NCI-H69 (cell line): ENCODE measurements at regions not wholly inside any gene's neighbourhood (a gene's known extent, or its start where the extent isn't known, plus 50 kb on each side); places are given as distances from the start of the nearest gene placed in this dataset.

Experiments used
- DNase-seq: peaks from one replicate; lab custom pipeline; 2025; lab: John Stamatoyannopoulos, UW

- no peak for DNase-seq
Observed at GRCh38 chr5:68748101-68748500, 345.7 kb upstream of the SLC30A5 start.

- DNase-seq: no peak
Observed at GRCh38 chr5:68749077-68749476, 344.7 kb upstream of the SLC30A5 start.

DNA sequence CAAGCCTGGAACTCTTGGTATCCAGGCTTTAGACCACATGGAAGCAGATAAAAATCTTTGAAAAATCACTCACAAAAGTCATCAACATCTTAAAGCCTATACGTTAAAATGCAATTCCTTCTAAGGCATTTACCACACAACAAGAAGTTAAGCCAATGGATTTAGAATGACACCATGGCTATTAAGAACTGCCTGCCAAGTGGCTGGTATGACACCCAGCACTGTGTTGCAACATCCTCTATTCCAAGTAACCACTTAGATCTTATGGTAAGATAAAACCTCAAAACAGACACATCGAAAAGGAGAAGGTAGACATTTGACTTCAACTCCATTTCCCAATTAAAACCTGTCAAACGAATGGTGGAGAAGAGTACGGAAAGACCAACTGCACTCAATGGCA, 344.2 kb upstream of the SLC30A5 start:
- DNase-seq: no peak

GRCh38 chr5:68751661-68752060, 342.2 kb upstream of the SLC30A5 start:
- no peak for DNase-seq

DNA sequence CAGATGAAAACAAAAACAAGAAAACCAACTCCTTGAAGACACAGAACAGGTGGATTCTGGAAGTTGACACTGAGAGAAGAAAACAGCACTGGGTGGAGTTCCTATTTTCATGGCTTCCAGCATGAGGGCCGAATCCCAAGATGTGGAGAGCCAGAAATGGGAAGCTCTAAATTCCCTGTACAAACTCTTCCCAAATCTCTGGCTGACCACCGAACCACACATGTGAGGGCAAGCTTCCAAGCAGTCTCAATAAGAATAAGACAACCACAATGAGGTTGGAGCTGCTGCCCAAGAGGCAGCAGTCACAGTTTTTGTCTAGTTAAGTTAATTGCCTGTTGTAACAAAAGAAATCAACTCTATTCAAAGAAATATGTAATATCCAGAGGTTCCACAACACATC, 339.3 kb upstream of the SLC30A5 start:
- no peak for DNase-seq

DNA sequence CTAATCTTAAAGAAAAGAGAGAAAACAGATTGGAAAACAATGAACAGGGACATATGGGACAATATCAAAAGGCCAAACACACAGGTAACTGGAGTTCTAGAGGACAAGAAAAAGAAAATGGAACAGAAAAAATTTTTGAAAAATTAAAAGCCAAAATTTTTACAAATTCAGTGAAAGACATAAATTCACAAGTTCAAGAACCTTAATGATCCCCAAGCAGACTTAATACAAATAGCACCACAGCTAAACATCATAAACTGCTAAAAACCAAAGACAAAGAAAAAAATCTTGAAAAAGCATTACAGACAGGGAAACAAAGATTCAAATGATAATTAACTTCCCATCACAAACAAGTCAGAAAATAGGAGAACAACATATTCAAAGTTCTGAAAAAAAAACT, 338.5 kb upstream of the SLC30A5 start:
- no peak for DNase-seq

GRCh38 chr5:68757006-68757405, 336.8 kb upstream of the SLC30A5 start:
- no peak for DNase-seq

DNA sequence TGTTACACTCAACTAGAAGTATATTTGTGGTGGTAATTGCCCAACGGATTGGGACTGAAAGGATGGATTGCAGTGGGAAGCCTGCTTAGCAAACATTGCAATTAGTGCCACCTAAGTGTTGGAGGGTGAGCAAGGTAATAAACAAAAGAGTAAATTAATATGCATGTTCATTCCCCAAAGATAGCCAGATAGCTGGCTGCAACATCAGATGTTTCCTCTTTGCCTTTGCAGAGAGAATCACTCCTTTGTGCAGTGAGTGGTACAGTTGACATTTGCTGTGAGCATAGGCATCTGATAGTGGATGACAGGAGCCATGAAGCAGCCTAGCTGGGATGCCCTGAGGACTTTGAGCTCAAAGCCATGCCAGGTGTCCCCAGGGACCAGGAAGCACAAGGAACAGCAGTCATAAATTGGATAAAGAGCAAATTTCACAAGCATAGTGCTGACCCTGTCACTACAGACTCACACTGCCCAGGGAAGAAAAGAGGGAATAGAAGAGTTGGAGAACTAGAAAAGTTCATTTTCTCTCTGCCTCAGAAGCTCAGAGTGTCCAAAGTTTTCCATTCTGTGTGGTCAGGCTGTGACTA, 336.1 kb upstream of the SLC30A5 start:
- peak; percentile 69 for DNase-seq

GRCh38 chr5:68759593-68759992, 334.2 kb upstream of the SLC30A5 start:
- no peak for DNase-seq

- DNase-seq: no peak
Observed at GRCh38 chr5:68762201-68762600, 331.6 kb upstream of the SLC30A5 start.

DNA sequence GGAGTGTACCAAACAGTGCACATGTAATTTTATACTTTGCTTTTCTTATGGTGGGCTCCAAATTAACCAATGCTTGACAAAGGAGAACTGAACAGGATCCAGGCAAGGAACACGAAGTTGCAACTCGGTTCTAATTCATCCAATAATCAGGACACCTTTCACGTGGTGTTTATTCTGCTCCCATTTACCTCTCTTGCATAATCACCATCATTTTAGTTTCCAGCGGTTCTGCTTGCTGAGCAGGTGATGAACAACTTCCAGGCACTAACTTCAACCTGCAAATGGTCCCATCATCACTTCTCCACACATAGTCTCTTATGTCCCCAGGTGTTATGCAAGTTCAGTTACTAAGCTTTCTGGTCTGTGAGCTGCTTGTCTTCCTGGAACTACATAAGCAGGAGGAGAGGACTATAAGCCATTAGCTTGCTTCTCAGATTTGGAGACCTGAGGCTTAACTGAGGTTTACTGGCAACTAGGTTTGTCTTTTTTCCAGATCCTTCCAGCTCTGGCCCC, 326.8 kb upstream of the SLC30A5 start:
- no peak for DNase-seq

DNA sequence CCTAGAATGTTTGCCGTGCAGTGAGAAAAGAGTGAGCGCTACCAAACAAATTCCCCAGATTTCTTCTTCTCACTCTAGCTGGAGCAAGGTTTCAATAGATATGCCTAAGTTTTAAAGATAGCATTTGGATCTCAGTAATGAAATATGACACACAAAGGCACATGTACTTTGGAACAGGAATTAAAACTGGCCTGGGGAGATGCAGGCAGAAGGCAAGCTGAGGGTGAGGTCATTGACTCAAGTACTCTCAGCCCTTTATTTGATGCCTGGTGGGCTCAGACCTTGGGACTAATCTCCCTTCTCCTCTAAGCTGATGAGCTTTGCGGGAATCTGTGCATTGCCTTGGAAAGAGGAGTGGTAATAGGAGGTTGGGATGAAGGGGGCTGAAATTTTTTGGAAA, 323.3 kb upstream of the SLC30A5 start:
- DNase-seq: no peak

GRCh38 chr5:68771221-68771620, 322.6 kb upstream of the SLC30A5 start:
- no peak for DNase-seq

DNA sequence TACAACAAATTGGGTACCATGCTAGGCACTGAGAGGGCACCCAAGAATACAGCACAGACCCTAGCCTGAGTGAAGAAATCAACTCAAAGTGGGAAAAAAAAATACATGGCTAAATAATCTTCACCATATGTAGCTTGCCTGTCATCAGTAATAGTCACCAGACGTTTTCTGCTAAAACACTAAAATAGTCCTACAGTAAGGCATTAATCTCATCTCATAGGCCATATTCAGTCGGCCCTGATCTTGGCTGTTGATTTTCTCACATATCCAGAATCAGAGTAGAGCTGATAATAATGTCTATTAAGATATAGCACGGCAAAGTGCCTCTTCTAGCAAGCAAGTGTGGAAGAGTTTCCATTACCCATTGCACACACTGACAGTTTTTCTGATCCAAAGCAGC, 322.1 kb upstream of the SLC30A5 start:
- no peak for DNase-seq

DNA sequence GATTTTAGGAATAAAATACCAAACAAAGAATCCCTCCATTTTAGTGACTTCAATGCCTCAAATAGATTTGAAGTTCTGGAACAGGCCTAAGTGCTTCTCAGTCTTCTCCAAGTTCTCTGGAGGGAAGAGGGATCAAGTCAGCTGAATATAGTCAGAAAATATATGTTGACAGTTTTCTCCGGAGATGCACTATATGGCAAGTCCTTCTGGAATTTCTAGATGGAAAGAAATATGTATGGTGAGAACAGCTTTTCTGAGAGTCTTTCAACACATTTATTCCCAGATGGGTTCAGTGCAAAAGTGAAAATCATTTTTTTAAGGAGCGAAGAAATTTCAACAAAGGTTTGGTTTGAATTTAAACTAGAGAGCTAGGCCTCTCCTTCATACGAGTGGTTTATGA, 317.4 kb upstream of the SLC30A5 start:
- DNase-seq: no peak

GRCh38 chr5:68777135-68777534, 316.7 kb upstream of the SLC30A5 start:
- DNase-seq: no peak

DNA sequence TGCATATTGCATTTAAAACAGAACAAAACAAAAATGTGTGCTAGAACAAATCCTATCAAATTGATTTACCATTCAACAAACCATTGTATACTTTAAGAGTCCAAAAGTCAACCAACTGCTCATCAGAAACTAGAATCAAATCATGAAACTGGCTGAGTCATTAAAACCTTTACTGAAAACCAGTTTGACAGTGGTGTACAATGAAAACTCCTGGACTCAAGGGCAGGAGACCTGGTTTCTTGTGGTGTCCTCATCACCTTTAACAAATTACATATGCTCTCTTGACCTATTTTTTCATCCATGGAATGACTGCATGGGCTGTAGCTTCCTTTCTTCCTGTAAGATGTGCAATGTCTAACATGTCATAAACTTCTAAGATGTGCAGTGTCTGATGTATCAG, 315.3 kb upstream of the SLC30A5 start:
- DNase-seq: no peak

DNA sequence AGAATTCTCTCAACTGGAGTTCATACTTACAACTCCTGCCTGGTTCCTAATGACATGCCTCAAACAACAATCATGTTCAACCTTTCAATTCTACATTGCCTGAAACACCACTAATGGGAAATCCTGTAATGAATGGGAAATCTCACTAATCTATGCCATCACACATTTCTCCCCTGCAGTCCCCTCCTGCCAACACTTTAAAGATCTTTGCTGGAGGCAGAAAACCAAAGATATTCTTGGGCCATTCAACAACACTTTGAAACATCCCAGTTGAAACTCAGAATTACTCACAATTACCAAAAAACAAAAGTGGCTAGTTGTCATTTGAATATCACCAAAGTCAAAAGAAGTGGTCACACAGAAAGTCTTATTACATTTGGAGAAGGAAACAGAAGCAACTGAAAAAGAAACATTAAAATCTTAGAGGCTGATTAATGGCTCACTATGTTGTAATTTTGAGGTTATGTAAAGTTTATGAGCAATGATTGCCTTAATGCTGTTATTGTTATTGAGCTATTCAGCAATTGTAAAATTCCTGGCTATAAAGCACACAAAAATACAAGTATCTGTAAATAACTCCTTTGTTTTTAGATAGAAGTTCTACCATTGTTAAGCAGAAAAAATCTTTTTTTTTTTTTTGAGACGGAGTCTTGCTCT, 313.4 kb upstream of the SLC30A5 start:
- no peak for DNase-seq

- no peak for DNase-seq
Observed at GRCh38 chr5:68793074-68793473, 300.7 kb upstream of the SLC30A5 start.

- DNase-seq: no peak
Observed at GRCh38 chr5:68793993-68794392, 299.8 kb upstream of the SLC30A5 start.

- DNase-seq: no peak
Observed at GRCh38 chr5:68795190-68795589, 298.6 kb upstream of the SLC30A5 start.

DNA sequence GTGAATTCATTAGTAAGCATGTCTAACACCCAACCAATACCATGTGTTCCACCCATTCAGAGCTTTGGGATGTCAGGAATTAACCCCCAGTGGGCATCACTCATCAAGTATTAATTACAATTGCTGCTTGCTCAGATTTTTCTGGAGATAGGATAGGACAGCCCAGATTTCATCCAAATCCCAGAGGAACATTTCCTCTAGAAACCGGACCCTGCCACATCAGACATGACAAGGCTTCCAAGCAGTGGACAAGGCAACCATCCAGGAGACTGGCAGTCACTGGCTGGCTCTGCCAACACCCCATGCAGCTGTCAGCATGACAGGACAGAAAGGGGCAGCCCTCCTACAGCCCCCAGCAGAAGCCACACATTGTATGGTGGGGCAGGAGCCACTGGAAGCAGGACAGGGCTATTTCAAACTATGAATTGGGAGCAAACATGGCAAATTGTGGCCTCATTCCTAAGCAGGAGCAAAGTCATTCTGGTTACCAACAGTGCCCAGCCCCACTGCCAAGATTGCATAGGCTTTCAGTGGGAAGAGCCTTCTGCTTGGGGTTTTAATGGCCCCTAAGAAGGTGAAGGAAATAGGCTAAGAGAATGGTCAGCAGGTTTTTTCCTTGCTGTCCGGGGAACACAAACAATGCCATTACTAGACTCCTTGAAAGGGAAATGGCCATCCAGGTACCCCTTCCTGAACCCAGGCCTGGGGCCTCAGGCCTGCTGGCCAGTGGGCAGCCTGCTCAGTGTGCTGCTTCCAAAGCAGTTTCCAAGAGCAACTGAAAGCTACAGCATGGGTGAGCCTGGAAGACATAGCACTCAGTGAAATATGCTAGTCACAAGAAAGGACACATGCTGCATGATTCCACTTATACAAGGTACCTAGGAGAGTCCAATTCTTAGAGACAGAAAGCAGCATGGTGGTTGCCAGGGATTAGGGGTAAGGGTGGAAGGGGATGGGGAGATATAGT, 294.7 kb upstream of the SLC30A5 start:
- DNase-seq: no peak

GRCh38 chr5:68802430-68802829, 291.4 kb upstream of the SLC30A5 start:
- no peak for DNase-seq
